Esophagus muscularis mucosa (tissue), 3 donors: ENCODE measurements at regions not wholly inside any gene's neighbourhood (a gene's known extent, or its start where the extent isn't known, plus 50 kb on each side); places are given as distances from the start of the nearest gene placed in this dataset.

Source experiments
- POLR2AphosphoS5 ChIP-seq, 2 donors: sonication (generic); formaldehyde crosslinking; IDR thresholded peaks; one replicate each; pipeline ENCODE4 v1.6.1; 2017; ENCODE audit warnings: antibody characterized with exemption in 2 of 2
- TF ChIP-seq, protein P1 (sequence below), 3 experiments: fragments of 200-600 bp in 2 of 3; fragments of 450-650 bp in 1 of 3; sonication (generic) in 2 of 3; IDR thresholded peaks; one replicate each; pipeline ENCODE4 v1.5.1; 2017 to 2019; ENCODE audit warnings: antibody characterized with exemption in 3 of 3, mild to moderate bottlenecking in 2 of 3, moderate library complexity in 1 of 3

DNA sequence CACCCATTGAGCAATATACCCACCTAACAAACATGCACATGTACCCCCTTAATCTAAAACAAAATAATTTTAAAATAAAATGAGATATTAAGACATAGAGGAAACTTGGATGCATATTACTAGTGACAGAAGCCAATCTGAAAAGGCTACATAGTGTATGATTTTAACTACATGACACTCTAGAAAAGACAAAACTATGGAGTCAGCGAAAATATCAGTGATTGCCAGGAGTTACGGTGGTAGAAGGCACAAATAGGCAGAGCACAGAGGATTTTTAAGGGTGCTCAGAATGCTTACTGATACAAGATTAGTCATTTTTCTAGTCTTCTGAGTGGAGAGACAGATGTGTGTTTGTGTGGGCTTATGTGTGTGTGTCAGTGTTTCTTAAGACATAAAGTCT is 656.6 kb downstream of the NR4A2 start:
- TF ChIP-seq, protein P1, sequence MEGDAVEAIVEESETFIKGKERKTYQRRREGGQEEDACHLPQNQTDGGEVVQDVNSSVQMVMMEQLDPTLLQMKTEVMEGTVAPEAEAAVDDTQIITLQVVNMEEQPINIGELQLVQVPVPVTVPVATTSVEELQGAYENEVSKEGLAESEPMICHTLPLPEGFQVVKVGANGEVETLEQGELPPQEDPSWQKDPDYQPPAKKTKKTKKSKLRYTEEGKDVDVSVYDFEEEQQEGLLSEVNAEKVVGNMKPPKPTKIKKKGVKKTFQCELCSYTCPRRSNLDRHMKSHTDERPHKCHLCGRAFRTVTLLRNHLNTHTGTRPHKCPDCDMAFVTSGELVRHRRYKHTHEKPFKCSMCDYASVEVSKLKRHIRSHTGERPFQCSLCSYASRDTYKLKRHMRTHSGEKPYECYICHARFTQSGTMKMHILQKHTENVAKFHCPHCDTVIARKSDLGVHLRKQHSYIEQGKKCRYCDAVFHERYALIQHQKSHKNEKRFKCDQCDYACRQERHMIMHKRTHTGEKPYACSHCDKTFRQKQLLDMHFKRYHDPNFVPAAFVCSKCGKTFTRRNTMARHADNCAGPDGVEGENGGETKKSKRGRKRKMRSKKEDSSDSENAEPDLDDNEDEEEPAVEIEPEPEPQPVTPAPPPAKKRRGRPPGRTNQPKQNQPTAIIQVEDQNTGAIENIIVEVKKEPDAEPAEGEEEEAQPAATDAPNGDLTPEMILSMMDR (IDR thresholded peaks at IDR 0.05), result no peak
- TF ChIP-seq POLR2AphosphoS5 (IDR thresholded peaks at IDR 0.05), result no peak
